Choroid plexus epithelial cell (primary cell): ENCODE measurements at regions not wholly inside any gene's neighbourhood (a gene's known extent, or its start where the extent isn't known, plus 50 kb on each side); places are given as distances from the start of the nearest gene placed in this dataset.

Experiments
- DNase-seq: peaks from one replicate; pipeline ENCODE4 v3.0.0-alpha.2; 2010; ENCODE audit warnings: low read depth
- H3K4me3 ChIP-seq: 2 replicates; pipeline ENCODE4 v1.5.1; 2011; ENCODE audit warnings: low read depth, mild to moderate bottlenecking, control low read depth, low read length, moderate library complexity
- TF ChIP-seq, protein P1 (sequence below): conservative IDR thresholded peaks from 2 replicates; pipeline ENCODE4 v1.5.1; 2011; ENCODE audit warnings: low read depth, mild to moderate bottlenecking, control low read depth, inconsistent platforms, low read length, moderate library complexity

GRCh38 chr6:134787261-134787877, 162.5 kb downstream of the ALDH8A1 start:
- peak; percentile 46 for DNase-seq
- TF ChIP-seq, protein P1, sequence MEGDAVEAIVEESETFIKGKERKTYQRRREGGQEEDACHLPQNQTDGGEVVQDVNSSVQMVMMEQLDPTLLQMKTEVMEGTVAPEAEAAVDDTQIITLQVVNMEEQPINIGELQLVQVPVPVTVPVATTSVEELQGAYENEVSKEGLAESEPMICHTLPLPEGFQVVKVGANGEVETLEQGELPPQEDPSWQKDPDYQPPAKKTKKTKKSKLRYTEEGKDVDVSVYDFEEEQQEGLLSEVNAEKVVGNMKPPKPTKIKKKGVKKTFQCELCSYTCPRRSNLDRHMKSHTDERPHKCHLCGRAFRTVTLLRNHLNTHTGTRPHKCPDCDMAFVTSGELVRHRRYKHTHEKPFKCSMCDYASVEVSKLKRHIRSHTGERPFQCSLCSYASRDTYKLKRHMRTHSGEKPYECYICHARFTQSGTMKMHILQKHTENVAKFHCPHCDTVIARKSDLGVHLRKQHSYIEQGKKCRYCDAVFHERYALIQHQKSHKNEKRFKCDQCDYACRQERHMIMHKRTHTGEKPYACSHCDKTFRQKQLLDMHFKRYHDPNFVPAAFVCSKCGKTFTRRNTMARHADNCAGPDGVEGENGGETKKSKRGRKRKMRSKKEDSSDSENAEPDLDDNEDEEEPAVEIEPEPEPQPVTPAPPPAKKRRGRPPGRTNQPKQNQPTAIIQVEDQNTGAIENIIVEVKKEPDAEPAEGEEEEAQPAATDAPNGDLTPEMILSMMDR: no peak
- no peak overlapping the region for H3K4me3 ChIP-seq

DNA sequence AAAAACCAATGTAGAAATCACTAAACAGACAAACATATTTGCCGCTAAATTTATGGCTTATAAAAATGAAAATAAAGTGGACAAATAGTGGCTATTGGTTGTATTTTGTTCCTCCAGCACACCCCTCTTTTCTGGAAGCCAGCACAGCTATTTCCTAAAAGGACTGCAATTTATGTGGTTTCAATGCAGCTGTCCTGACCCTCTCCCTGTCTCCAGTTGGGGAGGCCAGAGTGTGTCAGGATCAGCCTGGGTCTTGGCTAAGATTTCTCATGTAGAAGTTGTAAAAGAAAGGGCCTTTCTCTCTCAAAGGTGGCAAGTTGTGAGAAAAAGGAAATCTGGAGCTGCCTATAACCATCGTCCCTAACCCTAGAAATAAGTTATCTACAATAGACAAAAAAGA, 165.6 kb downstream of the ALDH8A1 start:
- DNase-seq: no peak
- TF ChIP-seq, protein P1: no peak
- H3K4me3 ChIP-seq: no peak overlapping the region

DNA sequence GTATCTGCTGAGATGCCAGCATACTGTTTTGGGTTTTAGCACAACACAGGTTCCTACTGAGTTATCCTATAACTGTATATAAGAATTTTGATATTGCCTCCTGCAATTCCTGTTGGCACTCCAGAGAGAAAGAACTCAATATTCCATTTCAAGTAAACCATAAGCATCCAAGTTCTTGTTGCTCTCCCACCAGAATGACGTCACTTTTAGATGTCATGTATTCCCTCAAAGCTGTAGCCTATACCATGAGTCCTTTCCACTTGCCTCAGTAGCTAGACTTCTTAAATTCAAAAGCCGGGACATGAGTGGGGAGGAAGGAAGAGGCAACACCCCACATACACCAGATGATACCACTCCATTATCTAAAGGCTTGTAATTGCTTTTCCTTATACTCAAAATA, 171.5 kb downstream of the ALDH8A1 start:
- TF ChIP-seq, protein P1: no peak
- no peak overlapping the region for H3K4me3 ChIP-seq
- DNase-seq: no peak

GRCh38 chr6:134774201-134774638, 175.7 kb downstream of the ALDH8A1 start:
- no peak overlapping the region for H3K4me3 ChIP-seq
- peak; percentile 67 for DNase-seq
- TF ChIP-seq, protein P1: no peak

DNA sequence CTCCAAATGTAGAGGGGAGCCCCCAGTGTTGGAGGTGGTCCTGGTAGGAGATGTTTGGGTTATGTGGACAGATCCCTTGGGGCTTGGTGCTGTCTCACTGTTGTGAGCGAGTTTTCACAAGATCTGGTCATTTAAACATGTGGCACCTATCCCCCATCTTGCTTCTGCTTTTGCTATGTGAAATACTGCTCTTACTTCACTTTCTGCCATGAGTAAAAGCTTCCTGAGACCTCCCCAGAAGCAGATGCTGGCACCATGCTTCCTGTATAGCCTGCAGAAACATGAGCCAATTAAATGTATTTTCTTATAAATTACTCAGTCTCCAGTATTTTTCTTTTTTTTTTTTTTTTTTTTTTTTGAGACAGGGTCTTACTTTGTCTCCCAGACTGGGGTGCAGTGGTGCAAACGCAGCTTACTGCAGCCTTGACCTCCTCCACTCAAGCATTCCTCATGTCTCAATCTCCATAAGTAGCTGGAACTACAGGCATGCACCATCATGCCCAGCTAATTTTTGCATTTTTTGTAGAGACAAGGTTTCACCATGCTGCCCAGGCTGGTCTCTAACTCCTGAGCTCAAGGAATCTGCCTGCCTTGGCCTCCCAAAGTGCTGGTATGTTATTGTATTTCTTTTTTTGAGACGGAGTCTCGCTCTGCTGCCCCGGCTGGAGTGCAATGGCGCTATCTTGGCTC, 177.1 kb downstream of the ALDH8A1 start:
- no peak overlapping the region for H3K4me3 ChIP-seq
- DNase-seq: no peak
- TF ChIP-seq, protein P1: no peak

- no peak overlapping the region for H3K4me3 ChIP-seq
- no peak for DNase-seq
- TF ChIP-seq, protein P1: no peak
Measured at GRCh38 chr6:134768931-134769330, 181.0 kb downstream of the ALDH8A1 start.

GRCh38 chr6:134766497-134766896, 183.4 kb downstream of the ALDH8A1 start:
- no peak for DNase-seq
- no peak overlapping the region for H3K4me3 ChIP-seq
- TF ChIP-seq, protein P1: no peak
